HG02885 (cell line): ENCODE measurements at regions not wholly inside any gene's neighbourhood (a gene's known extent, or its start where the extent isn't known, plus 50 kb on each side); places are given as distances from the start of the nearest gene placed in this dataset.
A peak's percentile ranks its signal among the peaks of the same experiment; 100 is the strongest.
"Not testable (repeated sequence)": the region's sequence is repeated elsewhere in the genome, so short reads cannot be mapped to it uniquely, and the experiment has no call there.

Experiments
- ATAC-seq: cut with Tn5 transposase; IDR thresholded peaks from one replicate; pipeline ENCODE4 v1.9.1; 2021; ENCODE audit warnings: mild to moderate bottlenecking; ENCODE audit not compliant: unreplicated experiment, poor library complexity

DNA sequence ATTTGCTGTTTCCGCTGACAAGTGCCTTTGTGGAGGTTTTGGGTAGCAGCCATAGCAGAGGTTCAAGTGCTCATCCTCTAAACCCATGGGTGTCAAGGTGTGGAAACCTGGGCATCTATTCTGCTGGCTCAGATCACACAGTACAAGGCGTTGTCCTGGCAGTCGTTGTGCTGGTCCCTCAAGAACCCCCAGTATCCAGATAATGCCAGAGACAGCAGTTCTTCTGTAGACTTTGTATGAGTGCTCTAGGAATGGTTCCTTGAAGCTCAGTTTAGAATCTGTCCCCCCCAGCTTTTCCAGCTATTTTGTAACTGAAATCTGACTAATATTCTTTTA, 655.7 kb upstream of the MAP3K7 start:
- ATAC-seq, result no peak

DNA sequence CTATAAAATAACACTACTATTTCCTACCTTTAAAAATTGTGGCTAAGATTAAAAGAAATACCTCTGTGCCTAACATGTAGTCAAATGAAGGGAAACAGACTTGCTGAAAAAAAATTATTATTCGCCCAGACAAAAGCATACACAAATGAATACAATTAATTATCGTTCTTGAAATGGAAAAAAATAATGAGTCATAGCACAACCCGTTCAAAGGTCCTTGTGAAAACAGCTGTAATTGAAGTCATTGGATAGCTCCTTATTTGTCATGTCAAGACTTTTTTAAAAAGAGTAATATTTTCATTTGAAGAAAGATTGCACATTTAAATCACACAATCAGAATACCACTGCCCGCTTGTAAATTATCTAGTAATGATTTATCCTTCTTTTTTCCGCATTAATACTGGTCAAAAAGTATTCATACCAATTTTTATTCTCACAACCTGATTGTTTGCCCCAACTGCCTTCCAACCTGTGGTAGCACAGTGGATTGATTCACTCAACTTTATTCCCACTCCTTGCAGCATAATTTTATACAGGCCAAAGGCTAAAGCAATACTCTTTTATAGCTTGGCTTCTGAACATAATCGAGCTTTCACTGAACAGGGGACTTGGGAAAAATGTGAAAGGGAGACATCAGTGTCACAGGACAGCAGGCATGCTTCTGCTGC, 655.2 kb upstream of the MAP3K7 start:
- no peak for ATAC-seq

DNA sequence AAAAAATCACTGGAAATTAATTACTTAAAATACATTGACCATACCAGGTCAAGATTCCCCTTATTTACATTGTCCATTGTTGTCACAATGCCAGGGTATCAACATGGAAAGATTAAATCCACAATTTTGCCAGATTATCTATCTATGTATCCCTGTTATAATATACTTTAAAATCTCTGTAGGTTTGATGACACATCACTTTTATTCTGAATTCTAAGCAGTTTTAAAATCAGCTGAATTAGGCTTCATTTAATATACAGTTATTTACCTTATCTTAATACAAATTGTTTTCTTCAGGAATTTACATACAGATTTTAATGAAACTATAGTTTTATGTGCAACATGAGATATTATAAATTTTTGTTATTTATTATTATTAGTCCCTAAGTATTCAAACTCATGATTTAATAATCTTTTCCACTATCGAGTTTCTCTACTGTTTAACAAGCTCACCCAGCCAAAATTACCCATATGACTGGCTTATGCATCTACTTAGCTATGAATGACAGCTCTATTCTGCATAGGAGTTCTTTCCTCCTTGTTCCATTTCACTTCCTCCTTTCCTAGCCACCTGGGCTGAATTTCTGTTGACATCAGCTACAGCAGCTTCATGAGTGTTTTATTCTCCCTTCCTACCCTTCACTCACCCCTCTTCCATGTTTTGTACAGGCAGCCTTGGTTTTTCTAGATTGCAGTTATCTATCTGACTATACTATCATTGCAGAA, 654.2 kb upstream of the MAP3K7 start:
- ATAC-seq, result peak; percentile 62

DNA sequence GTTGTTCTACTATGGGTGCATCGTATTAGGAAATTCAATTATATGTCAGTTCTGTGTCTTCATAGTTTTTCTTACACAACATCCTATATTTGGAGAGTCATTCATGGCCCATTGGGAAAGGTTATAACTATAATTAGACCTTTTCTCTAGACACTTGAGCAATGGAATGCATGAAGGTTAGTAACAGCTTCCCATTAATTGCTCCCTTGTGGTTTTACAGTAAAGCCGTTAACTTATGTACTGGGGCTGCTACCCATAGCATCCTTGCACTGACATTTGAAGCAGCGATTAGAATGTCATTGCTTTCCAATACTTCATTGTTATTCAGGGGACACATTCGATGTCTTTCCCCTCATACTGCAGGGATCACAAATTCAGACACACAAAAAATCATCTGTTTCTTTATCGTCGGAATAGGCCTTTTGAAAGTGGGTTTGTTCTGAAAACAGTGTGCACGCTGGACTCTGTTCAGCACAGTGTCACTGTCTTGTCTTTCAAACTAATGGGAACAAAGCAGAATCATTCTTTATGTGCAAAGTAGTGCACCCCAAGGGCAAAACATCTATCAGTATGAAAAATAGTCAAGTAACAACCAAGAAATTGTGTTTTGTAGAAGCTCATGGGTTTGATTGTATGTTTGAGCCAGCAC, 634.3 kb upstream of the MAP3K7 start:
- ATAC-seq, result no peak

DNA sequence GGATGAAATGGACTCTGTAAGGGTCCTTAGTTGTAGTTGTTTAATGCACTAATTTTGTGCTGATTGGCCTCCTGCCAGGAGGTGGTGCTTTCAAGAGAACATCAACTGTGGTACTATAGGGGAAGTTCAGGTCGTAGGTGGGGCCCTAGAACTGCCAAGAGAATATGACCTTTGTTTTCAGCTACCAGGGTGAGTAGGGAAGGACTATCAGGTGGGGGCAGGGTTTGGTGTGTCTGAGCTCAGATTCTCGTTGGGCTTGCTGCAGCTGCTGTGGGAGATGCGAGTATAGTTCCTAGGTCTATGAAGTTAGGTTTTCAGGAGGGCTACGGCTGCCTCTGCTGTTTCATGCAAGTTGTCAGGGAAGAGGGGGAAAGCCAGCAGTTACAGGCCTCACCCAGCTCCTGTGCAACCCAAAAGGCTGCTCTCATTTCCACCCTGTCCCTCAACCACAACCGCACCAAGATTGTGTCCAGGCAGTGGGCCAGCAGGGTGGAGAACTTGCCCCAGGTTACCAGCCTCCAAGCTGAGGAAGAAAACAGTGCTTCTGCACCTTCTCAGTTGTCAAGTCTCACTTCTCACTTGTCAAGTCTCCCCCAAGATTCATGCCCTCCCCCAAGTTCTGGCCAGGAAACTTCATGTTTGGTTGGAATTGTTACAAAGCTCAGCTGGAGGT, 626.5 kb upstream of the MAP3K7 start:
- no peak for ATAC-seq

DNA sequence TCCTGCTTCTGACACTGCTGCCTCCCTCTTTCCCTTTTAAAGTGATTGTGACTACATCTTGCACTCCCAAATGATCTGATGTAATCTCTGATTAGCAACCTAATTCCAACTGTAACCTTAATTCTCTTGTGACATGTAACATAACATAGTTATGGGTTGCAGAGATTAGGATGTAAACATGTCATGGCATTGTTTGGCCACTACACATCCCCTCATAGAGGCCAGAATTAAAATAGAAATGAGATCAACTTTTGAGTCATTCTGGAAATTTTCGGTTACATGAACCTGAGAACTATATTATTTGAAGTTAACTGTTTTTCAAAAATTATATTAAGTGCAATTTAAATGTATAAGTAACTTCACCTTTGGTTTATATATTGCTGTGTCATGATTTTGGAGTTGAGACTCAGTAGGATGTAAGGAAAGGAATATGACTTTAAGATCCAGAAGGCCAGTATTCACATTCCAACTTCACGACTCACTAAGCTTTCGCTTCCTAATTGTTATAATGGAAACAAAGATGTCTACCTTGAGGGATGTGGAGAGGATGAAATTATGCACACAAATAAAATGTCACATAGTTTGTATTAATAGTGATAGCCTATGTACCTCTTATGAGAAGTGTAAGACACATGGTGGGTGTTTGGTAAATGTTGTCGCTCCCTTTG, 611.9 kb upstream of the MAP3K7 start:
- no peak for ATAC-seq

DNA sequence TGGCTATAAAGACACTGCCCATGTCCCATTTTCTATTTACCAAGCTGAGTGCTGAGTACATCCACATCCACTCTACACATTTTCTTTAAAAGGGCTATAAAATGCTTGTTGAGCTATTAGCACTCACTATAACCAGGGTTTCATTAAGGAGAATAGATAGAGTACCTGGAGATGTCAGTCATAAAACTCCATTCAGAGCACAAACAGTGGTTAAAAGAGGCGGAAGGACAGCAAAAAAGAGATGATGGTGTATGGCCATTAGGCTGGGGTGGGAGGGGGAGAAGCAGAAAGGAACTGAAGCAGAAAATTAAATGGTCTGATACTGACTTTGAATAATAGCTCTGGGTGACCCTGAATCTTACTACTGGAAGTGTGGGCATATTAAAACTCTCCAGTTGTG, 609.9 kb upstream of the MAP3K7 start:
- ATAC-seq, result no peak

DNA sequence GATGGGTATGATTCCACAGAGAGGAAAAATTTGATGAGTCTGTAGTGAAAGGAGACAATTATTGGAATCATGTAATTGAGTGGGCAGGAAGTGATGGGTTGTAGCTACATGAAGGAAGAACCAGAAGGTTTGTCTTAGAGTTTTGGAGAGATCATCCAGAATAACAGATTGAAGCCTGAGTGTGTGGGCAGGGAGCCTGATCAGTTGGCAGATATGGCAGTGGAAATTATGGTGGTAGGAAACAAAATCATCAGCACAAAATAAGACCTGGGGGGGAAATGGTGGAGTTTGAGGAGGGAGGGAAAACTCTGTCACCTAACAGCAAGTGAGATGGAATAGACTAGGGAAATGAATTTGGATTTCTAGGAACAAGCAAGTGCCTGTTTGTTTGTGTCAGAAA, 606.6 kb upstream of the MAP3K7 start:
- no peak for ATAC-seq

DNA sequence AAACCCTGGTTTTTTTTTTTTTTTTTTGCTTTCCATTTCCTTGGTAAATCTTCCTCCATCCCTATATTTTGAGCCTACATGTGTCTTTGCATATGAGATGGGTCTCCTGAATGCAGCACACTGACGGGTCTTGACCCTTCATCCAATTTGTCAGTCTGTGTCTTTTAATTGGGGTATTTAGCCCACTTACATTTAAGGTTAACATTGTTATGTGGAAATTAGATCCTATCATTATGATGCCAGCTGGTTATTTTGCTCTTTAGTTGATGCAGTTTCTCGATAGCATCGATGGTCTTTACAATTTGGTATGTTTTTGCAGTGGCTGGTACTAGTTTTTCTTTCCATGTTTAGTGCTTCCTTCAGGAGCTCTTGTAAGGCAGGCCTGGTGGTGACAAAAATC, 603.2 kb upstream of the MAP3K7 start:
- ATAC-seq, result not testable (repeated sequence)

DNA sequence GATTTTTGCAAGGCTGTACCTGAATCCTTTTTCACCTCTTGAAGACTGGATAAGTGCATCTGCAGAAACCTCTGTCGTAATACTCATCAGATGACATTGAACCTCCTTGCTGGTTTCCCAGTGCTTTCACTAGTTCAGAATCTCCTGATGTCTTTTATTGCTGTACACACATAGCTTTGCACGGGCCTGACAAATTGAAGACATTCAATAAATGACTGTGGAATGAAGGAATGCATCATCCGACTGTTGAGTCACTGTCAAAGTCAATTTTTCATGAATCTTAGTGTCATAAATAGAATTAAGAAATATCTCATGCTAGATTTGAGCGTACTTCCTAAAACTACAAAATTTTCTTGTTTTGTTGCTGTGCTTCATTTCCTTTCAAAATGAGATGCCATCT, 598.2 kb upstream of the MAP3K7 start:
- ATAC-seq, result no peak

DNA sequence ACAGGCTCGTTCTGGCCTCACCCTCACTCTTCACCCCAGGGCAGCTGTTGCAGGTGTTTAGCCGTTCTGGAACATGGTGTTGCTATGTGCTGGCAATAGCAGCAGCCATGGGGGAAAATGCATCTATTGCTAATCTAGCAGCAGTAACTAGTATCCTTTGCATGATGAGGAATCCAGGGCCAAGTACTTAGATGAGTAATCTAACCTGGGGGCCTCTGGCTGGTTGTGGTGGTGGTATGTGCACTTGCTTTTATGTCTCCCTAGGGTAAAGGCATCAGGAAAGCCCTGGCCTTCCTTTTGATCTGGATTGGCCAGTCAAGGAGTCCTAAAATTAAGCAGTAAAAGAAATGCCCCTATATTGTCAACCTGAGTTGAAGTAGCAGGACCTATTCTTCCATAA, 594.5 kb upstream of the MAP3K7 start:
- no peak for ATAC-seq

DNA sequence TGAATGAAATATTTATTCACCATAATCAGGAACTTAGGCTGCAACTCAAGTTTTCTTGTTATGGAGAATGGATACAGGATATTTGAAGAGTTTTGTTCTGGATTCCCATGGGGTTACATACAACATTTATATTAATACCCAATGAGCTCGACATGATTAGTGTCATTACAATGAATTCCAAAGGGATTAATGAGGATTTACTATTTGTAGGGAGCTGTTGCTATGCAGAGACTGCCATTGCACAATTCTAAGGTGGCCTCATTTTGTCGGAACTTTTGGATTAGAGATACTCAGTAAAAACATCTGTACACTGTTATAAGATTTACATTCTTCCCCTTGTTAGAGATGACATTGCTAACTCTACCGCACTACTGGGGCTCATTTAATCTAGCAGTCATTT, 586.8 kb upstream of the MAP3K7 start:
- ATAC-seq, result no peak

DNA sequence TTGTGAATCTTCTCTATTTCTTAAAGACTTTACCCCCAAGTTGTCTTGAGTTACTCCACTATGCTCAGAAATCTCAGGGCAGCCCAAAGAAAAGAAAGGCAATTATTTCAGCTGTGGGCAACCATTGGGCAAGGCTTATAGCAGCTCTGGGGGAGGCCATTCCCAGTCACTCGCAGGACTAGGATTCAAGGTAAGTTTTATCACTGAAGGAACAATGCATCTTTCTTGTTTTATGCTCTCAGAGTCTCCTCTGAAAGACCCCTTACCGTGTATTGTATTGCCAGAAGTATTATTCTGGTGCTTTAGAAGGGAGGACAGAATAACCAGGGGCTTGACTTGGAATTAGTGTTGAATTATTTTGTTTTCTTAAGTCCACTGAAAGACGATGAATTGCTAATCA, 586.3 kb upstream of the MAP3K7 start:
- ATAC-seq, result no peak

DNA sequence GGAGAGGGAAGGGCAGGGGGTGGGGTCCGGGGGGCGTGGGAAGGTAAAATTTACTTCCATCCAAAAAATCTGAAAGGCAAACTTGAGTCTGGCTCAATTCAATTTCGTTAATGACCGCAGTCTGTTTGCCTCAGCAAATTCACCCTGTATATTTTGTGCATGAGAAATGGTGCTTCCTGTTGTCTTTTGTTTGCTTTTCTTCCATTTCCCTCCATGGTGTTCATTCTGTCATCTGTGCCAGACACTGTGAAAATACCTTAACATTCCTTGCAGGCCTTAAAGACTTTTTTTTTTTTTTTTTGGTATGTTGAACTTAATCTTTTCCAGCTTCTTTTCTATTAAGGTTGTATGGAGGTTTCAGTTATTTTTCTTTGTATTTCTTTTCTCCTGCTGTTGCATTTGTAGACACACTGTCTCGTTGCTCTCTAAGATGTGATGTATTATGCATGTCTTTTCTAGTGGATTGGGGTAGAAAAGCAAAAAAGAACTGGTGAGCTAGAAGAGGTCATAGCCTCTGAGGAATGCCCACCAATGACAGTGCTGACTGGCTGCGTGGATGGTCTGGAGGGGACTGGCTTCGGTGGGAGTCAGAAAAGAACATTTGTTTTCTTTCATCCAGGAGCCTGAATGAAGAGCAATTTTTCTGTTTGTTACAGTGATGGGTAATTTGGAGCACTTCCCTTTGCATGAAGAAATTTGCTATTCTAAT, 585.0 kb upstream of the MAP3K7 start:
- ATAC-seq, result no peak

DNA sequence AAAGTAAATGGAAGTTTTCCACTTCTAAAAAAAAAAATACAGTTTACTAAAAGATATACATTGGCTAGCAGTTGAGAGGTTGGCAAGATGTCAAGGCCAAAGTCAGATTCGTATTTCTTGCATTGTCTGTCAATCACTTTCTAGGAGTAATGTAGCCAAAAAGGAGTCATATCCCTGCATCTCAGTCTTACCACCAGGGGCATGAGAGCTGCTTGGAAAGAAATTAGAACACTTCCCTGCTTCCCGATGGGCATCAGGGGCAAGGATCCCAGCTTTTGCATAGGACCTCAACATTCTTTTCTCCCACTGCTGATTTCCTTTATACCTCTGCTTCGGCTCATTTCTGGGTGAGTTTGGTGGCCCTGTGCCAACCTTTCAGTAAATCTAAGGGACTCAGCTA, 581.0 kb upstream of the MAP3K7 start:
- no peak for ATAC-seq

DNA sequence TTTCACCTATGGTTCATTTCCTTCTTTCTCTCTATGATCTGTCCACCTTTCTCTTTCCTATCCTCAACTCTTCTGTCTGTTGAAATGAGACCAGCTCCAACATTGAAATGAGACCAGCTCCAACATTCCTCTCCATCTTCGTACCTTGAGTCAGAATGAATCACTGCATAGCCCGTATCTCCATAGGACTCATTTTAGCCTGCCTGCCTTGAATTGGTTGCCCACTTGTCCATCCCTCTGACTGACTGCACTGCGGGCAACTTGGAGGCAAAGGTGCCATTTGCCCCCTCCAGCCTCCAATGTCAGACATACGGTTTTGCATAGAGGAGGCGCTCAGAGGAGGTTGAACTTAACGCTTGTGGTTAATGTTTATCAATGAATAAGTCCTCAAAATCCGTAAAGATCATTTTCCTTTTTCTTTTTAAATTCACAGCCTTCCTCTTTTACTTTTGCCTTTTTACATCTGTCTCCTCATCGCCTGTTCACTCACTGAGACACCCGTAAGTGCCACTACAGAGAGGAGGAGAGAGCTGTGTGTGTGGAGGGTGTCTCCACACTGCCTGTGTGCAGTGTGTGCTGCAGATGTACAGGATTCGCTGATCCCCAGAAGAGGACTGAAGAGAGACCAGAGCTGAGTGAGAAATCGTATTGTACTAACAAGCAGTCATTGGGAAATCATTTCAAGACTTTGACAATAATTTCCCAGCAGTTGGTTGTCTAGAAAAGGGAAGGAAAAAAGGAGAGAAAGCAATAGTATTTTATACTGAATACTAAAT, 579.6 kb upstream of the MAP3K7 start:
- no peak for ATAC-seq

DNA sequence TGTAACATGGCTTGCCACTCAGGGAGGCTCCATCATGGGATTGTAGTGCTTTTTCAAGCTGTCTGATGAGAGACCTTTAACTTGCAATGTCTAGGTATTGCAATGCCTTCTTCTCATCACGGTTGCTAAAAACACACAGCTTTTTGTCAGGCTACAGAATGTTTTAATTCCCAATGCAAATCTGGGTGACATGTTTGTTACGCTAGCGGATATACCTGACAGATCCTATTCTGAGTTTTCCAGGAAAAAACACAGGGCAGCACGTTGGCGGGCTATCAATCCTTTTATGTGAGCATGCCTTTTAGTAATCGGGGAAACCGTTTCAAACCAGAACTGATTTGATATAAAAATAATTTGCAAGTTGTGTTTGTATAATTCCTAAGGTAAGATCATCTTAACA, 577.2 kb upstream of the MAP3K7 start:
- ATAC-seq, result no peak

DNA sequence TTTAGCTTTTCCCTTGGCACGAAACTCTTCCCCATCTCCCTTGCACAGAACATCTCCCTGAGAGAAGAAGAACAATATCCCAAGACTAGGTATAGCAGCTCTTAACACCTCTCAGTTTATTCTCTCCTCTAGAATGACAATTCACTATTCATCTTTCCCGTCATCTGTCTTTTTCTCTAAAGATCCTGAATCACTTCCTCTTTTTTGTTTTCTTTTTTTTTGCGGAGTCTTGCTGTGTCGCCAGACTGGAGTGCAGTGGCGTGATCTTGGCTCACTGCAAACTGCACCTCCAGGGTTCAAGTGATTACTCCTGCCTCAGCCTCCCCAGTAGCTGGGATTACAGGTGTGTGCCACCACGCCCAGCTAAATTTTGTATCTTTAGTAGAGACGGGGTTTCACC, 574.4 kb upstream of the MAP3K7 start:
- ATAC-seq, result no peak

DNA sequence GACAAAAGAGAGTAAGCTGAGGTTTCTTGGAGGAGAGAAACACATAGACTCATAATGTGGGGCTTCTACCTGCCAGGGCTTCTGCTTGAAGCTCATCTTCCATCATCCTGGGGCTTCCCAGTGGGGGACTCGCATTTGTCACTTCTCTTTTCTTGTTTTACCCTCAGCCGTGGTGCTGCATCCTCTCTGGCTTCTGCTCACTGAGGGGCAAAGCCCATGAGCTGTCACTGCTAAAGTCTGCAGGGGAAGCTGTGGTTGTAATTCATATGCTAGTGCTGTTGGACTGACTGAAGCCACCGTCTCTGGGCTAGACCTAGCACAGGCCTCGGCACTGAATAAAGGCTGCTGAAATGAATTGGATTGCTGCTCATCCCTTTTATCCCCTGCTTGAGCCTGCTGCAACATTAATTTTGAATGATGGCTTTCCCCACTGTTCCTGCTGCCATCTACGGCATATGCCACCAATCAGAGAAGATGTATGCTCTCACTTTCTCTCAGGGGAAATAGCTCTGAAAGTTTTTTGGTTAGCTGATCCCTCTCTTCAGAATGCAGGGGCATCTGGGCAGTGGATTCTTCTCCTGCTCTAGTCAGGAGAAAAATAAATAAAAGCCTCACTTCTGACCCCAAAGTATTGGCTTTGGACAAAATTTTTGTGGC, 568.4 kb upstream of the MAP3K7 start:
- ATAC-seq, result peak; percentile 46
